Esophagus muscularis mucosa (tissue), 3 donors: ENCODE measurements at regions not wholly inside any gene's neighbourhood (a gene's known extent, or its start where the extent isn't known, plus 50 kb on each side); places are given as distances from the start of the nearest gene placed in this dataset.

Experiments
- POLR2A ChIP-seq: fragments of 450-650 bp; IDR thresholded peaks from one replicate; pipeline ENCODE4 v1.6.1; 2017; ENCODE audit warnings: antibody characterized with exemption, moderate library complexity, mild to moderate bottlenecking, low read depth
- POLR2AphosphoS5 ChIP-seq, 2 donors: sonication (generic); formaldehyde crosslinking; IDR thresholded peaks; one replicate each; pipeline ENCODE4 v1.6.1; 2017; ENCODE audit warnings: antibody characterized with exemption in 2 of 2
- TF ChIP-seq, protein P1 (sequence below), 3 experiments: fragments of 200-600 bp in 2 of 3; fragments of 450-650 bp in 1 of 3; sonication (generic) in 2 of 3; IDR thresholded peaks; one replicate each; pipeline ENCODE4 v1.5.1; 2017 to 2019; ENCODE audit warnings: antibody characterized with exemption in 3 of 3, mild to moderate bottlenecking in 2 of 3, moderate library complexity in 1 of 3

DNA sequence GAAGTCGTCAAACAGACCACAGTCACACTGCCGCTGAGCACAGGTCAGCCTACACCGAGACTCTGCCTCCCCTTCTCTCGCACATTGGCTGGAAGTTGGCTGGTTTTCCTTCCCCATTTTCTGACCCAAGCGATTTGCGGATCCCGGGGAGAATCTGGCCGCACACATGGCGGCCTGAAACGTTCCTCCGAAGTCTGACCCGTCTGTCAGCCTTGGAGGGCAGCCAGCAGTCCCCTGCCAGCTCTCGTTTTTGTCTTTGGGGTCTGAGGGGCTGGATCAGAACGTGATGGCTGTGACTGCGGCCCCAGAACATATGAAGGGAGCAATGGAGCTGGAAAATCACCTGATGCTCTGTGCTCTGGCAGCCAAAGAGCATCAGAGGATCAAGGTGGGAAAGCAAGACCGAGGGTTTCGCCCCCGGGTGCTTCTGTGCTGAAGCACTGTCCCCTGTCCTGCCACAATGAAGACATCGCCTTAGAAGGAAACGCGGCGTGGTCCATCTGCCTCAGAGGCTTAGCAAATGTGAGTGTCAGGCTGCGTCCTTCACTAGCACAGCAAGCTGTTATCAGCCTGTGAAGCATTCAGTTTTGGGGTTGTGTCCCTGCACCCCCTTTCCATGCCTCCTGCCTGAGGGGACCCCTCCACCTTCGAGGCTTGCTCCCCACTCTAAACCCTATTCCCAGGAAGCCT lies 119.3 kb upstream of the SHH start:
- TF ChIP-seq, protein P1, sequence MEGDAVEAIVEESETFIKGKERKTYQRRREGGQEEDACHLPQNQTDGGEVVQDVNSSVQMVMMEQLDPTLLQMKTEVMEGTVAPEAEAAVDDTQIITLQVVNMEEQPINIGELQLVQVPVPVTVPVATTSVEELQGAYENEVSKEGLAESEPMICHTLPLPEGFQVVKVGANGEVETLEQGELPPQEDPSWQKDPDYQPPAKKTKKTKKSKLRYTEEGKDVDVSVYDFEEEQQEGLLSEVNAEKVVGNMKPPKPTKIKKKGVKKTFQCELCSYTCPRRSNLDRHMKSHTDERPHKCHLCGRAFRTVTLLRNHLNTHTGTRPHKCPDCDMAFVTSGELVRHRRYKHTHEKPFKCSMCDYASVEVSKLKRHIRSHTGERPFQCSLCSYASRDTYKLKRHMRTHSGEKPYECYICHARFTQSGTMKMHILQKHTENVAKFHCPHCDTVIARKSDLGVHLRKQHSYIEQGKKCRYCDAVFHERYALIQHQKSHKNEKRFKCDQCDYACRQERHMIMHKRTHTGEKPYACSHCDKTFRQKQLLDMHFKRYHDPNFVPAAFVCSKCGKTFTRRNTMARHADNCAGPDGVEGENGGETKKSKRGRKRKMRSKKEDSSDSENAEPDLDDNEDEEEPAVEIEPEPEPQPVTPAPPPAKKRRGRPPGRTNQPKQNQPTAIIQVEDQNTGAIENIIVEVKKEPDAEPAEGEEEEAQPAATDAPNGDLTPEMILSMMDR (IDR thresholded peaks at IDR 0.05), result no peak
- TF ChIP-seq POLR2A (no peak), POLR2AphosphoS5 (IDR thresholded peaks at IDR 0.05) (no peak)
